ENCODE measurements at regions not wholly inside any gene's neighbourhood (a gene's known extent, or its start where the extent isn't known, plus 50 kb on each side); places are given as distances from the start of the nearest gene placed in this dataset.

GRCh38 chr1:218686258-218686657 lies 341.1 kb downstream of the TGFB2 start:
- H3K36me3 Mint-ChIP-seq = no peaks in the 10 kb centered on the region
- H3K4me1 Mint-ChIP-seq (ENCODE audit: low read depth) = no peaks in the 10 kb centered on the region
- no peak overlapping the region for H3K4me3 Mint-ChIP-seq
- H3K27me3 Mint-ChIP-seq = no peaks in the 10 kb centered on the region
- no peak overlapping the region for H3K27ac Mint-ChIP-seq
- peaks cover 3% of the 10 kb centered on the region for H3K9me3 Mint-ChIP-seq (ENCODE audit: low read depth)

GRCh38 chr1:218686761-218687160 lies 341.6 kb downstream of the TGFB2 start:
- H3K27me3 Mint-ChIP-seq = no peaks in the 10 kb centered on the region
- H3K36me3 Mint-ChIP-seq = no peaks in the 10 kb centered on the region
- peaks cover 3% of the 10 kb centered on the region for H3K9me3 Mint-ChIP-seq (ENCODE audit: low read depth)
- H3K27ac Mint-ChIP-seq = no peak overlapping the region
- H3K4me3 Mint-ChIP-seq = no peak overlapping the region
- H3K4me1 Mint-ChIP-seq (ENCODE audit: low read depth) = no peaks in the 10 kb centered on the region

- no peaks in the 10 kb centered on the region for H3K4me1 Mint-ChIP-seq (ENCODE audit: low read depth)
- H3K9me3 Mint-ChIP-seq (ENCODE audit: low read depth) = peaks cover 3% of the 10 kb centered on the region
- H3K4me3 Mint-ChIP-seq = no peak overlapping the region
- no peak overlapping the region for H3K27ac Mint-ChIP-seq
- no peaks in the 10 kb centered on the region for H3K36me3 Mint-ChIP-seq
- H3K27me3 Mint-ChIP-seq = no peaks in the 10 kb centered on the region
Measured at GRCh38 chr1:218692808-218693207, 347.7 kb downstream of the TGFB2 start.

GRCh38 chr1:218693599-218693998 lies 348.5 kb downstream of the TGFB2 start:
- no peaks in the 10 kb centered on the region for H3K36me3 Mint-ChIP-seq
- H3K9me3 Mint-ChIP-seq (ENCODE audit: low read depth) = peaks cover 3% of the 10 kb centered on the region
- H3K4me1 Mint-ChIP-seq (ENCODE audit: low read depth) = no peaks in the 10 kb centered on the region
- H3K4me3 Mint-ChIP-seq = no peak overlapping the region
- no peaks in the 10 kb centered on the region for H3K27me3 Mint-ChIP-seq
- H3K27ac Mint-ChIP-seq = no peak overlapping the region

GRCh38 chr1:218694085-218694484 lies 348.9 kb downstream of the TGFB2 start:
- H3K4me1 Mint-ChIP-seq (ENCODE audit: low read depth) = no peaks in the 10 kb centered on the region
- no peak overlapping the region for H3K27ac Mint-ChIP-seq
- no peak overlapping the region for H3K4me3 Mint-ChIP-seq
- no peaks in the 10 kb centered on the region for H3K36me3 Mint-ChIP-seq
- no peaks in the 10 kb centered on the region for H3K27me3 Mint-ChIP-seq
- H3K9me3 Mint-ChIP-seq (ENCODE audit: low read depth) = peaks cover 3% of the 10 kb centered on the region

- H3K9me3 Mint-ChIP-seq (ENCODE audit: low read depth) = peaks cover 3% of the 10 kb centered on the region
- H3K27me3 Mint-ChIP-seq = no peaks in the 10 kb centered on the region
- H3K36me3 Mint-ChIP-seq = no peaks in the 10 kb centered on the region
- H3K4me3 Mint-ChIP-seq = no peak overlapping the region
- H3K27ac Mint-ChIP-seq = no peak overlapping the region
- H3K4me1 Mint-ChIP-seq (ENCODE audit: low read depth) = no peaks in the 10 kb centered on the region
Measured at GRCh38 chr1:218694636-218695035, 349.5 kb downstream of the TGFB2 start.

GRCh38 chr1:218695525-218695924 lies 350.4 kb downstream of the TGFB2 start:
- no peak overlapping the region for H3K4me3 Mint-ChIP-seq

GRCh38 chr1:218698141-218698540 lies 353.0 kb downstream of the TGFB2 start:
- Mint-ChIP-seq H3K9me3 (ENCODE audit: low read depth) (peaks cover 3% of the 10 kb centered on the region), H3K36me3 (no peaks in the 10 kb centered on the region), H3K27me3 (peaks cover 1% of the 10 kb centered on the region), H3K27ac (no peak overlapping the region), H3K4me1 (ENCODE audit: low read depth) (no peaks in the 10 kb centered on the region), H3K4me3 (no peak overlapping the region)

More at GRCh38 chr1:218695525-218695924, 350.4 kb downstream of the TGFB2 start:
- no peaks in the 10 kb centered on the region for H3K4me1 Mint-ChIP-seq (ENCODE audit: low read depth)
- no peaks in the 10 kb centered on the region for H3K27me3 Mint-ChIP-seq
- H3K27ac Mint-ChIP-seq = no peak overlapping the region
- H3K36me3 Mint-ChIP-seq = no peaks in the 10 kb centered on the region
- peaks cover 3% of the 10 kb centered on the region for H3K9me3 Mint-ChIP-seq (ENCODE audit: low read depth)

- H3K4me1 Mint-ChIP-seq (ENCODE audit: low read depth) = no peaks in the 10 kb centered on the region
- H3K27me3 Mint-ChIP-seq = peaks cover 1% of the 10 kb centered on the region
- peaks cover 3% of the 10 kb centered on the region for H3K9me3 Mint-ChIP-seq (ENCODE audit: low read depth)
- H3K27ac Mint-ChIP-seq = no peak overlapping the region
- H3K4me3 Mint-ChIP-seq = no peak overlapping the region
- no peaks in the 10 kb centered on the region for H3K36me3 Mint-ChIP-seq
Measured at GRCh38 chr1:218699421-218699820, 354.3 kb downstream of the TGFB2 start.

- peaks cover 3% of the 10 kb centered on the region for H3K9me3 Mint-ChIP-seq (ENCODE audit: low read depth)
- no peaks in the 10 kb centered on the region for H3K4me1 Mint-ChIP-seq (ENCODE audit: low read depth)
- H3K36me3 Mint-ChIP-seq = no peaks in the 10 kb centered on the region
- peaks cover 1% of the 10 kb centered on the region for H3K27me3 Mint-ChIP-seq
- H3K4me3 Mint-ChIP-seq = no peak overlapping the region
- H3K27ac Mint-ChIP-seq = no peak overlapping the region
Measured at GRCh38 chr1:218699865-218700264, 354.7 kb downstream of the TGFB2 start.

- H3K4me3 Mint-ChIP-seq = no peak overlapping the region
- peaks cover 1% of the 10 kb centered on the region for H3K27me3 Mint-ChIP-seq
- H3K4me1 Mint-ChIP-seq (ENCODE audit: low read depth) = no peaks in the 10 kb centered on the region
- H3K27ac Mint-ChIP-seq = no peak overlapping the region
- H3K9me3 Mint-ChIP-seq (ENCODE audit: low read depth) = peaks cover 3% of the 10 kb centered on the region
- H3K36me3 Mint-ChIP-seq = no peaks in the 10 kb centered on the region
Measured at GRCh38 chr1:218700666-218701065, 355.5 kb downstream of the TGFB2 start.

GRCh38 chr1:218701131-218701530 lies 356.0 kb downstream of the TGFB2 start:
- no peaks in the 10 kb centered on the region for H3K4me1 Mint-ChIP-seq (ENCODE audit: low read depth)

GRCh38 chr1:218702775-218703174 lies 357.6 kb downstream of the TGFB2 start:
- Mint-ChIP-seq H3K4me3 (no peak overlapping the region), H3K27ac (no peak overlapping the region), H3K27me3 (peaks cover 1% of the 10 kb centered on the region), H3K4me1 (ENCODE audit: low read depth) (no peaks in the 10 kb centered on the region), H3K9me3 (ENCODE audit: low read depth) (no peaks in the 10 kb centered on the region), H3K36me3 (no peaks in the 10 kb centered on the region)

More at GRCh38 chr1:218701131-218701530, 356.0 kb downstream of the TGFB2 start:
- Mint-ChIP-seq H3K36me3 (no peaks in the 10 kb centered on the region), H3K9me3 (ENCODE audit: low read depth) (peaks cover 3% of the 10 kb centered on the region), H3K4me3 (no peak overlapping the region), H3K27ac (no peak overlapping the region), H3K27me3 (peaks cover 1% of the 10 kb centered on the region)

- Mint-ChIP-seq H3K36me3 (no peaks in the 10 kb centered on the region), H3K27ac (no peak overlapping the region), H3K4me1 (ENCODE audit: low read depth) (no peaks in the 10 kb centered on the region), H3K27me3 (peaks cover 1% of the 10 kb centered on the region), H3K9me3 (ENCODE audit: low read depth) (no peaks in the 10 kb centered on the region), H3K4me3 (no peak overlapping the region)
Measured at GRCh38 chr1:218703836-218704235, 358.7 kb downstream of the TGFB2 start.

GRCh38 chr1:218705391-218705790 lies 360.3 kb downstream of the TGFB2 start:
- Mint-ChIP-seq H3K36me3 (no peaks in the 10 kb centered on the region), H3K27me3 (peaks cover 4% of the 10 kb centered on the region), H3K27ac (no peak overlapping the region), H3K4me1 (ENCODE audit: low read depth) (no peaks in the 10 kb centered on the region), H3K4me3 (no peak overlapping the region), H3K9me3 (ENCODE audit: low read depth) (no peaks in the 10 kb centered on the region)
